NCI-H128 (cell line): ENCODE measurements at regions not wholly inside any gene's neighbourhood (a gene's known extent, or its start where the extent isn't known, plus 50 kb on each side); places are given as distances from the start of the nearest gene placed in this dataset.
"Not testable (repeated sequence)": the region's sequence is repeated elsewhere in the genome, so short reads cannot be mapped to it uniquely, and the experiment has no call there.

Source experiments
- DNase-seq: peaks from one replicate; lab custom pipeline; 2025; ENCODE audit not compliant: unreplicated experiment; lab: John Stamatoyannopoulos, UW

DNA sequence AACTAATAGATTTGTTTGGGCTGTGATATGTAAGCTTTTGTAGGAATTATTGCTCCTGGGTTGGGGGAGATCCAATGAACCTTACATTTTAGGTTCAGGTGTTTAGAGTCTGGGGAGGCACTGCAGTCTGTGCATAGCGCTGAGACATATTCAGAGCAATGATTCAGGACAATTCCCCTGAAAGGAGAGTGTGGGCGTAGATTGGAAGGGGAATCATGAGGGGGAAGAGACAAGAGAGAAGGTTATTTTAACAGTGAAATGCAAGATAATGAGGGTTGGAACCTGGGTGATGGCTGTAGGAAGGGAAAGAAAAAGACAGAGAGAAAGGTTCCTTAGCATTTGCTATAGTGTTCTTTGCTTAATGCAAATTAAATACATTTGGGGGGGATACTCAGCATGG lies 1013.4 kb downstream of the REEP3 start:
- DNase-seq = no peak

- DNase-seq = no peak
Observed at GRCh38 chr10:64535131-64535867, 1014.1 kb downstream of the REEP3 start.

- DNase-seq = no peak
Observed at GRCh38 chr10:64537112-64537511, 1015.9 kb downstream of the REEP3 start.

GRCh38 chr10:64537928-64538327 lies 1016.7 kb downstream of the REEP3 start:
- DNase-seq = no peak

DNA sequence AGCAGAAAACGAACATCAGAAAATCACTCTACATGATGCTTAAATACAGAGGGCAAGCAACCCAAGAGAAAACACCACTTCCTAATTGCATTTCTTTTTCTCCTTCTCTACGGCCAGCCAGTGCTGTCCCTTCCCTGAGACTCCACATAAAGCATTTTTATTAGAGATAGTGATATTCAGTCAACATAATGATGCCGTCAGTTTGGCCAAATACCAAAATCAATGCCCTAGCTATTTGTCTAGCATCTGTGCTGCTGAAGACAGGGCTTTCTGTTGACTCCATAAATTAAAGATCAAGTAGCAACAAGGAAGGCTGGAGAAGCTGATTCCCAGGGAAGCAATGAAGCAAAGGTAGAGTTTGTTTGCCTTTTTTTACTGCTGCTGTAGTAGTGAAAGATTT lies 1024.9 kb downstream of the REEP3 start:
- DNase-seq = no peak

DNA sequence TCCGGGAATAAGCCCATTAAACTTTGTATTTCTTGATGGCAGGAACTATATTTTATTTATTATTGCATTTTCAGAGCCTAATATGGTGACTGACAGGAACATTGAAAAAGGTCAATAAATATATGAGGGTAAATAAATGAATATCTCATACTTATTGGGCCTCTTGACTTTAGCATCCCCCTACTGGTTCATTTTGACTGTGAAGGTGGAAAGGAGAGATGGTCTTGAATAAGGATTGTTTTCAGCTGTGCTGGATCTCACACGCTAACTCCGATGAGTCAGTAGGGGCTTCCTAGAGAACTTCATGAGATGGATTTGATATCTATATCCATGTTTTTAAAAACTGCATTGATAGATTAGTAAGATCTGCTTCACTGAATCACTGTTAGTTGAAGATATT lies 1026.0 kb downstream of the REEP3 start:
- DNase-seq = no peak

DNA sequence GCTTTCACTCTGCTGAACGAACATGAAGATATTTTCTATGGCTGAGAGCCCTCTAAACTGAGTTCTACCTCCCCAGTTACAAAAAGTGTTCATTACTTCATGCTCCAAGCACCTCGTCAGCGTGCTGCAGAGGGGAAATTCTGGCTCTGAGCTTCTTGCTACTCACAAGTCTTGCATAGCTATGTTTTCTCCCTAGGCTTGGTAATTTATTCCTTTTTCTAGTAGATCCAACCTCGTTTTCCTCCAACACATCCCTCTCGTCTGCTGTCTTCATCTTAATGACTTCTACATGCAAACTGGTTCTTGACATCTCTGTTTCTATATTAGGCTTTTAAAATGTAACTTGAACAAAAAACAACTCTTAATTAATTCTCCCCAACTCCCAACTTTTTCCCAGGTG lies 1034.5 kb downstream of the REEP3 start:
- no peak for DNase-seq

DNA sequence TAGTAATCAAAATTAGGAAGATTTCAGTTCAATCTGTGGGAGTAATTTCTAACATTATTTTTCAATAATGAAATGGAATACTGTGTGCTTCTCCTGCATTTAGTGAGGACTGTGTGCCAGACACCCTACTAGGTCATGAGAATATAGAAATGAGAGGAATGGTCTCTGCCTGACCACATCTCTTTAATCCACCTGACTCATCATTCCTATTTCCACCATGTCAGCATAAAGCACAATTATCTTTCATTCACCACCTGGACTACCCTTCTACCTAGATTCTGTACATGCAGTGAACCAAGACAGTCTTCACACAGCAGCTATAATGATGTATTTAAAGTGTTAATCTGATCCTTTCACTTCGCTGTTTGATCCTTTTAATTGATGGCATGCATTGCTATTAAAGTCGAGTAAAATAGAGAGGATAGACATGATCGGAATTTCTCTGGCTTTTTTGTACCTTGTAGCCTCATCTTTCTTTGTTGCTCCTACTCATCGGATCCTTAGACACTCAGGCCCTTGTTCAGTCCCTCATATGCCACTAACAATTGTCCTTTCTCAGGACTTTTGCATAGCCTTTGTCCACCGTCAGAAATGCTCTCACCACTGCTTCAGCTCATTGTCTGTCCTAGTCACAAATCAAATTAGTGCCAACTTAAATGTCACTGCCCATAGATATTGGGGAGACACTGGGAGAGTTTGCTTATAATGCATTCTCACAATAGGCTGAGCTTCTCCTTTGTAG lies 1037.1 kb downstream of the REEP3 start:
- DNase-seq = no peak

GRCh38 chr10:64571056-64571455 lies 1049.9 kb downstream of the REEP3 start:
- DNase-seq = no peak

DNA sequence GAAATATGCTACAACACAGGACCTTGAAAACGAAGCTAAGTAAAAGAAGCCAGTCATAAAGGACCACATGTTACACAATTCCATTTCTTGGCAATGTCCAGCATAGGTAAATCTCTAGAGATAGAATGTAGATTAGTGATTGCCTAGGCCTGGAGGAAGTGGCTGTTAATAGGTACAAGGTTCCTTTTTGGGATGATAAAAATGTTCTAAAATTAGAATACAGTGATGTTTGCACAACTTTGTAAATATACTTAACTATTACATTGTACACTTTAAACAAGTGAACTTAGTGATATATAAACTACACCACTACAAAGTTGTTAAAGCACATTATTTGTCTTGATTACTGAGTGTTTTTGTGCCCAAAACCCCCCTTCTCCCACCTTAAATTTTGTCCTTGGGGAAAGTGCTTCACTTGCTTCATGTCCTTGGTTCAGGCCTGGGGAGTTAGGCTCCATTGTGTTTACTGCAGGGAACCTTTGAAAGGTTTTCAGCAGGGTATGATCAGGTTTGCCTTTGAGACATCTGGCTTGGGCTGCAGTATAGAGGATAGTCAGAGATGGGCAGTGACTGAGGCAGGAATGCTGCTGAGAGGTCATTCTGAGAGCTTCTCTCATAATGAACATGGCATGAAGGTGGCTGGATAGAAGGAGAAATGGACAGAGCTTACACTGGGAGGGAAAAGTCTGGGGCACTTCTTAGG lies 1052.6 kb downstream of the REEP3 start:
- DNase-seq = no peak

DNA sequence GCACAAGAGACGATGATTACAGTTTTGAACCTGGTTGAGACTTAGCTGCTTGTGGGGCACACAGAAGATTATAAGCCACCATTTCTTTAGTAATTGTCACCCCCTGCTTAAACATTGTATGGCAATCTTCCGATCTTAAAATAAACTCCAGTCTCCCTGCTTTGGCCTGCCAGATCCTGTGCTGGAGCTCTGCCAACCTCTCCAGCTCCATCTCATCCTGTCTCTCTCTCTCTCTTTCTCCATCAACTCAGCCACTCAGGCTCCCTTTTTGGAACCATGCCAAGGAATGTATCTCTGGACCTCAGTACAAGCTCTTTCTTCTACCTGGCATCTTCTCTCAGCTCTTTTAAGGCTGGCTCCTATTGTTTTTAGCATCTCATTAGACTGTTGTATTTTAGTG lies 1053.2 kb downstream of the REEP3 start:
- no peak for DNase-seq

DNA sequence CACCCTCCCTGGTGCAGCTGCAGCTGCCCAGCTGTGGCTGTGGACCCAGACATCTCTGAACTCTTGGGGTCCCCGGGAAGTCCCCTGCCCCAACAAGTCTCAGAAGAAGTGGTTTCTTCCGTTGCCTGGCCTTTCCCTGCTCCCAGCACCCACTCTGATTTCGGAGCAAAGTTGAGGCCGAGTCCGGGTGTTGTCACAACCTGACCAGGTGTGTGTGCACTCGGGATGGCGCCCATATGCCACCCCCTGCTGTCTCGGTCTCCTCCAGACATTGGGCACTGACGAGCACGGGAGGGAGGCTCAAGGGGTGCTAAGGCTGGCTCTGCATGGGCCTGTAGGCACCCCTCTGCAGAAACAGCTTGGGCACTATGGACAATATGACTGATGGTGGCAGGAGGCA lies 1055.3 kb downstream of the REEP3 start:
- DNase-seq = no peak

DNA sequence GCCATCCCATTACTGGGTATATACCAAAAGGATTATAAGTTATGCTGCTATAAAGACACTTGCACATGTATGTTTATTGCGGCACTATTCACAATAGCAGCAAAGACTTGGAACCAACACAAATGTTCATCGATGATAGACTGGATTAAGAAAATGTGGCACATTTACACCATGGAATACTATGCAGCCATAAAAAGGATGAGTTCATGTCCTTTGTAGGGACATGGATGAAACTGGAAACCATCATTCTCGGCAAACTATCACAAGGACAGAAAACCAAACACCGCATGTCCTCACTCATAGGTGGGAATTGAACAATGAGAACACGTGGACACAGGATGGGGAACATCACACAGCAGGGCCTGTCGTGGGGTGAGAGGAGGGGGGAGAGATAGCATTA lies 1057.6 kb downstream of the REEP3 start:
- DNase-seq = not testable (repeated sequence)

- DNase-seq = no peak
Observed at GRCh38 chr10:64586934-64587503, 1065.8 kb downstream of the REEP3 start.

DNA sequence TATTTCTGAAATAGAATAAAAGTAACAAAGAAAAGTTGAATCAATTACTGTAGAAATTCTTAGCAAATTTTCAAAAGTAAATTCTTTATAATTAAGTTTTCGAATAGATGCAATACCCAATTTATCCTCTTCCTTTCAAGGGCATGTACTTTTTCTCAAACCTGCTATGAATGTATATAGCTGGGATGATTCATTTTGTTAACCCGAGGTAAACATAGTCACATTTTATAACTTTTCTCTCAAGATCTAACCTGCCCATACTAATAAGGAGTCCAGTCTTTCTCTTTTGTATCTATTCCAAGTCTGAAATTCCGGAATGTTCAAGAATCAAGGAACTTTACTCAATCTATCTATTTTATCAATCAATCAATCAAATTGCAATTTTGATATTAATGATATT lies 1072.9 kb downstream of the REEP3 start:
- DNase-seq = no peak

DNA sequence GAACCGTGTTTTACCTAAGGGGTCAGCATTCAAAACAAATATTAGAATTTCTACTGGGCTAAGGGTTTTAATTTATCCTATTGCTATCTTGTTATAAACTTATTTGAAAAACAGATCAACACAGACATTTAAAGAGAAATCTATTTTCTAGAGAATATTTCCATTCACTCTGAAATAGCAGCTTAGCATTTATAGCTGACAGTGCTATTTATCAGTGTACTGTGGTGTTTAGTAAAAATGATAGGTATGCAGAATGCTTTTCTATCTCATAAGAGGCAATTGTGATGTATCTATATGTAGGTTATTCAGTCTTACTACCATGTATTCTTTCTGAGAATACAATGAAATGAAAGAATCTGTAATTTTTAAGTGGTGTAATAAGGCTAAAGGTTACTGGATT lies 1077.4 kb downstream of the REEP3 start:
- no peak for DNase-seq

- no peak for DNase-seq
Observed at GRCh38 chr10:64601298-64601697, 1080.1 kb downstream of the REEP3 start.

- no peak for DNase-seq
Observed at GRCh38 chr10:64617085-64617484, 1095.9 kb downstream of the REEP3 start.

DNA sequence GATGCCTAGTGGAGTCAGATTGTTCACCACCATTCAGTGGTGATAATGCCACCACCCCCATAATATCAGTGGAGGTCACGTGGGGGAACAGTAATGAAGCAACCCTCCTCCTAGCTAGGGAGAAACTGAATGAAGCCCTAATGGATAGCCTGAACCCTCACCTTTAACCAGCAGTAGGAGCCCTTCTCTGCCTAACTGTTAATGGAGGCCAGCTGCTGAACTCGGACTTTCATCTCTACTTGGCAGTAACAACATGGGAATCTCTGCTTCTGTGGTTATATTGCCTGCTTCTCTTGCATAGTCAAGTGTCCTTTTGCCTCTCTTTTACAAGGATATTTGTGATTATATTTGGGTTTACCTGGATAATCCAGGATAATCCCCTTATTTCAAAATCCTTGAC lies 1097.9 kb downstream of the REEP3 start:
- DNase-seq = no peak

DNA sequence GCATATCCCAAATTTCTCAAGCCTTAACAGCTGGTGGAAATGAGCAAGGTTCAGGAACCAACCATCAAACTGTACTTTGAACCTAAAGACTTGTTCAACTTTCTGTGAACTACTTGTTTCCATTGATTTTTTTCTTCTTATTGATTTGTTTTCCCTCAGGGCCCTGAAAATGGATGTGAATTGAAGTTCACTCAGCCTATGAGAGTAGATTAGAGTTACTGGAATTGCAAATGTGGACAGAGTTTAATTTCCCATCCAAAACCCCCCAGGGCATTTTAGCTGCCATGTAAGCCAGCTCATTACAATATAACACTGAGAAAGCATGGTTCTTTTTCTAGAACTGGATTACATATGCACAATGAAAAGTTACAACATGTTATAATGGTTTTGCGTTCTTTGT lies 1105.7 kb downstream of the REEP3 start:
- DNase-seq = no peak

GRCh38 chr10:64630534-64630933 lies 1109.3 kb downstream of the REEP3 start:
- no peak for DNase-seq

DNA sequence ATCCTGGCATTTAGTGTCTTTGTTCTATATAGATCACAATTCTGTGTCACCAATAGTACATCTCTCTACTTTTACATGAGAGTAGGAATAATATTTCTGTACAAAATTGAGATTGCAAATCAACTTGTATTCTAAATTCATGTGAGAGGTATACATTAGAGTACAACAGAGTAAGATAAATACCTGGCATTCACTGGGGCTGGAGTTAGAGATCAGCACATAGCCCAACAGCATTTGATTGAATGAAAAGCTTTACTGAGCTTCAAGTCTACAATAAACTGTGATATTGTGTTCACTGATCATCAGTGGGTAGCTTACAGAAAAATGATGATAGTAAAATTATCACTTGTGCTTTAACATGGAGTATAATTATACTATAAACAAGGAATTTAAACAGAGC lies 1114.7 kb downstream of the REEP3 start:
- no peak for DNase-seq
